ENCODE measurements at regions not wholly inside any gene's neighbourhood (a gene's known extent, or its start where the extent isn't known, plus 50 kb on each side); places are given as distances from the start of the nearest gene placed in this dataset.

DNA sequence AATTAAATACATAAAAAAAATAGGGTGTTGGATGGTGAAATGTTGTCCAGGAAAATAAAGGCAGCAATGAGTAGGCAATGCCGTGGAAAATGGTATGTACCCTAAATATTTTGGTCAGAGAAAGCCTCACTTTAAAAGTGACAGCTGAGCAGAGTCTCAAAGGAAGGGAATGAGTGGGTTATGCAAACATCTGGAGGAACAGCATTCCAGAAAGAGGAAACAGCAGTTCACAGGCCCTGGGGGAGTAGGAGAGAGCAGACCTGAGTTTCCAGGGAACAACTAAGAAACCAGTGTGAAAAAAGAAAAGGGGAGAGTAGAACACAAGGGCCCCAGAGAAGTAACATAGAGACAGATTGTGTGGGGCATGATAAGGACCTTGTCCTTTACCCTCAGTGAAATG lies 230.0 kb upstream of the CNTN3 start:
- TF ChIP-seq EZH2 (IDR thresholded peaks at IDR 0.05) (no peak), CTCF (IDR thresholded peaks at IDR 0.05) (no peak)
